HepG2 (cell line): ENCODE measurements at regions not wholly inside any gene's neighbourhood (a gene's known extent, or its start where the extent isn't known, plus 50 kb on each side); places are given as distances from the start of the nearest gene placed in this dataset.

Experiments
- ATAC-seq: fragments of 200-7000 bp; cut with Tn5 transposase; 3 replicates; pipeline ENCODE4 v1.9.1; 2020; ENCODE audit warnings: mild to moderate bottlenecking, moderate library complexity
- BruUV-seq: library from RNA; stranded (reverse); fragments of 400-500 nt; replicated peaks from 2 replicates; lab custom pipeline; 2021; lab: Mats Ljungman, UMichigan
- CTCF ChIA-PET: fragments of 300-600 bp; formaldehyde crosslinking; extraction: SDS; loops from one replicate; lab custom pipeline; 2021; ENCODE audit warnings: low total read pairs, inconsistent platforms, low intra/inter-chr PET ratio; lab: Yijun Ruan, JAX
- POLR2A ChIA-PET: fragments of 350-600 bp; sonication (Branson Sonifier 250); formaldehyde crosslinking; loops from one replicate; lab custom pipeline; 2020; ENCODE audit warnings: antibody characterized with exemption, inconsistent platforms; lab: Yijun Ruan, JAX
- DNase-seq: peaks from one replicate; pipeline ENCODE4 v3.0.0-alpha.2; 2015; ENCODE audit warnings: low spot score
- FAIRE-seq: peaks from 3 replicates; lab custom pipeline; 2011; peaks lifted over from hg19 to GRCh38; lab: Jason Lieb, UNC
- H2AFZ ChIP-seq: one replicate; pipeline ENCODE4 v1.6.1; 2011; ENCODE audit warnings: low read length, inconsistent platforms
- H3K27ac ChIP-seq: fragments of 300-600 bp; 3 replicates; pipeline ENCODE4 v1.8.0; 2011; ENCODE audit warnings: mixed run types, mild to moderate bottlenecking, mixed read lengths, low read length, inconsistent platforms; ENCODE audit not compliant: insufficient read depth; ENCODE audit errors: extremely low read length
- H3K27me3 ChIP-seq, 2 experiments: fragments of 200-600 bp in 1 of 2; 2 replicates in 1 of 2; 3 replicates in 1 of 2; pipeline versions ENCODE4 v1.6.0 to v1.8.0; 2011; ENCODE audit warnings: low read length in 2 of 2, mild to moderate bottlenecking in 2 of 2, moderate library complexity in 2 of 2, inconsistent platforms in 1 of 2; ENCODE audit not compliant: insufficient read depth in 2 of 2, control insufficient read depth in 1 of 2
- H3K36me3 ChIP-seq, 2 experiments: fragments of 200-600 bp in 1 of 2; replicated peaks in 1 of 2; 2 replicates in 1 of 2; 3 replicates in 1 of 2; pipeline versions ENCODE4 v1.5.1 to v1.8.0; 2011; ENCODE audit warnings: low read length in 2 of 2, inconsistent platforms in 1 of 2; ENCODE audit not compliant: insufficient read depth in 2 of 2, control insufficient read depth in 1 of 2
- H3K4me1 ChIP-seq: 2 replicates; pipeline ENCODE4 v1.5.1; 2012; ENCODE audit warnings: low read length, inconsistent platforms; ENCODE audit not compliant: insufficient read depth
- H3K4me2 ChIP-seq: 2 replicates; pipeline ENCODE4 v1.6.0; 2011; ENCODE audit warnings: low read depth, low read length, inconsistent platforms
- H3K4me3 ChIP-seq, 3 experiments: fragments of 200-600 bp in 1 of 3; sonication (generic), shearing (Covaris generic) in 1 of 3; replicated peaks in 1 of 3; 2 replicates each; pipeline ENCODE4 v1.5.1; 2011 to 2016; ENCODE audit warnings: low read length in 3 of 3, inconsistent platforms in 2 of 3, low read depth in 2 of 3, mild to moderate bottlenecking in 2 of 3, control low read depth in 1 of 3, mixed read lengths in 1 of 3; ENCODE audit not compliant: insufficient read depth in 1 of 3
- H3K79me2 ChIP-seq: one replicate; pipeline ENCODE4 v1.6.1; 2011; ENCODE audit warnings: low read length, inconsistent platforms; ENCODE audit not compliant: insufficient read depth
- H3K9ac ChIP-seq: 2 replicates; pipeline ENCODE4 v1.6.0; 2011; ENCODE audit warnings: mild to moderate bottlenecking, low read depth, low read length, inconsistent platforms; ENCODE audit not compliant: insufficient read depth
- H3K9me3 ChIP-seq: 2 replicates; pipeline ENCODE4 v1.5.1; 2012; ENCODE audit warnings: mild to moderate bottlenecking, low read length
- H4K20me1 ChIP-seq: 2 replicates; pipeline ENCODE4 v1.6.0; 2011; ENCODE audit warnings: inconsistent platforms, mild to moderate bottlenecking, low read length, moderate library complexity; ENCODE audit not compliant: insufficient read depth
- NFKBIZ ChIP-seq: IDR thresholded peaks from 2 replicates; pipeline ENCODE4 v1.6.1; 2018; ENCODE audit warnings: missing genetic modification reagents, missing compliant biosample characterization
- ZNF225 ChIP-seq: sonication (generic); formaldehyde crosslinking; IDR thresholded peaks from 2 replicates; pipeline ENCODE4 v1.4.0; 2020; ENCODE audit warnings: mild to moderate bottlenecking, missing genetic modification reagents
- ZNF331 ChIP-seq: sonication (generic); formaldehyde crosslinking; IDR thresholded peaks from 2 replicates; pipeline ENCODE4 v1.4.0; 2020; ENCODE audit warnings: missing genetic modification reagents
- ZNF547 ChIP-seq: sonication (generic); formaldehyde crosslinking; IDR thresholded peaks from 2 replicates; pipeline ENCODE4 v1.5.1; 2020; ENCODE audit warnings: mild to moderate bottlenecking, missing genetic modification reagents
- ZNF878 ChIP-seq: sonication (generic); formaldehyde crosslinking; IDR thresholded peaks from 2 replicates; pipeline ENCODE4 v1.8.1; 2023; ENCODE audit warnings: mild to moderate bottlenecking, missing genetic modification reagents, moderate library complexity
- WGBS: methylation state at CpG from one replicate; pipeline ENCODE4 v1.1.6; 2017; ENCODE audit warnings: low lambda C conversion rate; 5-methylcytosine and 5-hydroxymethylcytosine counted together
- in situ Hi-C: cut with HindIII; loops from 2 replicates; pipeline ENCODE4 v1.10.0; 2017; ENCODE audit warnings: low pct_unique_long_range_greater_than_20kb; ENCODE audit not compliant: extremely low pct_ligation_motif_present
- intact Hi-C: fragments of 100-400 bp; cut with micrococcal nuclease; formaldehyde crosslinking; loops from one replicate; pipeline ENCODE4 v1.10.0; 2022; ENCODE audit not compliant: unreplicated experiment
- TF ChIP-seq, protein P1 (sequence below): sonication (generic); formaldehyde crosslinking; IDR thresholded peaks from 2 replicates; pipeline ENCODE4 v1.5.0; 2020; ENCODE audit warnings: mild to moderate bottlenecking, missing genetic modification reagents, borderline replicate concordance
- TF ChIP-seq, protein P2 (sequence below): sonication (generic); formaldehyde crosslinking; IDR thresholded peaks from 2 replicates; pipeline ENCODE4 v1.5.0; 2020; ENCODE audit warnings: missing genetic modification reagents
- TF ChIP-seq, protein P3 (sequence below): IDR thresholded peaks from 2 replicates; pipeline ENCODE4 v1.6.1; 2016

DNA sequence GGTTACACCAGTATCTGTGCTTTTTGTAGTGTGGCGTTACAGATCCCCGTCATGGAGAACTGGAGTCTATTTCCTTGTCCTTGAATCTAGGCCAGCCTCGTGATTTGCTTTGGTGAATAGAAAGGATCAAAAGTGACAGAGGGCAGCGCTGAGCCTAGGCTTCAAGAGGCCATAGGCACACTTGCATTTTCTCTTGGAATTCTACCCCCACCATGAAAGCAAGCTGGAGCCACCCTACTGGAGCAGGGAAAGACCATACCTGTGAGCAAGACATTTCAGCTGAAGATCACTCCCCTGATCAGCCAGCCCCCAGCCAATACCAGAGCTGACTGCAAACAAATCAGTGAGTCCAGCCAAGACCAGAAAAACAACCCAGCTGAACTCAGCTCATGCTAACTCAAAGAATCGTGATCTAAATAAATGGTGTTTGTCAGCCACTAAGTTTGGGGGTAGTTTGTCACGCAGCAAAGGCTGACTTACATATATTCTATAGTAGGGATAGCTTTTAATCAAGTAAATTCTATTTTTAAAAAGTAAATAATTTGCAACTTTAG lies 521.9 kb upstream of the TBX3 start:
- in situ Hi-C loops: no loop called here
- POLR2A ChIA-PET: no interaction called here
- no peak for TF ChIP-seq ZNF547
- no peak for TF ChIP-seq ZNF878 (CRISPR knock-in tag)
- TF ChIP-seq ZNF225: no peak
- TF ChIP-seq, protein P1, sequence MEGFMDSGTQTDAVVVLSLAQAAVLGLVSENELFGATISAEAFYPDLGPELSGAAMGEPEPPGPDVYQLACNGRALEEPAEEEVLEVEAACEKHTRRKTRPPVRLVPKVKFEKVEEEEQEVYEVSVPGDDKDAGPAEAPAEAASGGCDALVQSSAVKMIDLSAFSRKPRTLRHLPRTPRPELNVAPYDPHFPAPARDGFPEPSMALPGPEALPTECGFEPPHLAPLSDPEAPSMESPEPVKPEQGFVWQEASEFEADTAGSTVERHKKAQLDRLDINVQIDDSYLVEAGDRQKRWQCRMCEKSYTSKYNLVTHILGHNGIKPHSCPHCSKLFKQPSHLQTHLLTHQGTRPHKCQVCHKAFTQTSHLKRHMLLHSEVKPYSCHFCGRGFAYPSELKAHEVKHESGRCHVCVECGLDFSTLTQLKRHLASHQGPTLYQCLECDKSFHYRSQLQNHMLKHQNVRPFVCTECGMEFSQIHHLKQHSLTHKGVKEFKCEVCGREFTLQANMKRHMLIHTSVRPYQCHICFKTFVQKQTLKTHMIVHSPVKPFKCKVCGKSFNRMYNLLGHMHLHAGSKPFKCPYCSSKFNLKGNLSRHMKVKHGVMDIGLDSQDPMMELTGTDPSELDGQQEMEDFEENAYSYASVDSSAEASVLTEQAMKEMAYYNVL (CRISPR knock-in tag): no peak
- no peak for TF ChIP-seq NFKBIZ (CRISPR knock-in tag)
- TF ChIP-seq, protein P2, sequence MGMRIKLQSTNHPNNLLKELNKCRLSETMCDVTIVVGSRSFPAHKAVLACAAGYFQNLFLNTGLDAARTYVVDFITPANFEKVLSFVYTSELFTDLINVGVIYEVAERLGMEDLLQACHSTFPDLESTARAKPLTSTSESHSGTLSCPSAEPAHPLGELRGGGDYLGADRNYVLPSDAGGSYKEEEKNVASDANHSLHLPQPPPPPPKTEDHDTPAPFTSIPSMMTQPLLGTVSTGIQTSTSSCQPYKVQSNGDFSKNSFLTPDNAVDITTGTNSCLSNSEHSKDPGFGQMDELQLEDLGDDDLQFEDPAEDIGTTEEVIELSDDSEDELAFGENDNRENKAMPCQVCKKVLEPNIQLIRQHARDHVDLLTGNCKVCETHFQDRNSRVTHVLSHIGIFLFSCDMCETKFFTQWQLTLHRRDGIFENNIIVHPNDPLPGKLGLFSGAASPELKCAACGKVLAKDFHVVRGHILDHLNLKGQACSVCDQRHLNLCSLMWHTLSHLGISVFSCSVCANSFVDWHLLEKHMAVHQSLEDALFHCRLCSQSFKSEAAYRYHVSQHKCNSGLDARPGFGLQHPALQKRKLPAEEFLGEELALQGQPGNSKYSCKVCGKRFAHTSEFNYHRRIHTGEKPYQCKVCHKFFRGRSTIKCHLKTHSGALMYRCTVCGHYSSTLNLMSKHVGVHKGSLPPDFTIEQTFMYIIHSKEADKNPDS (CRISPR knock-in tag): no peak
- TF ChIP-seq, protein P3, sequence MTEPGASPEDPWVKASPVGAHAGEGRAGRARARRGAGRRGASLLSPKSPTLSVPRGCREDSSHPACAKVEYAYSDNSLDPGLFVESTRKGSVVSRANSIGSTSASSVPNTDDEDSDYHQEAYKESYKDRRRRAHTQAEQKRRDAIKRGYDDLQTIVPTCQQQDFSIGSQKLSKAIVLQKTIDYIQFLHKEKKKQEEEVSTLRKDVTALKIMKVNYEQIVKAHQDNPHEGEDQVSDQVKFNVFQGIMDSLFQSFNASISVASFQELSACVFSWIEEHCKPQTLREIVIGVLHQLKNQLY (CRISPR knock-in tag): no peak
- peak; percentile 58; the same call in 1 of the 2 replicates for TF ChIP-seq ZNF331 (CRISPR knock-in tag)
- Histone ChIP-seq H3K27ac (no peak overlapping the region), H3K4me1 (no peaks in the 10 kb centered on the region), H3K4me2 (no peak overlapping the region), H3K27me3 (peaks cover 0 to 18% of the 10 kb centered on the region in 2 experiments; a peak in 2 of 5 replicates), H4K20me1 (no peaks in the 10 kb centered on the region), H3K36me3 (no peaks in the 10 kb centered on the region), H3K9ac (no peak overlapping the region), H2AFZ (no peak overlapping the region), H3K9me3 (no peaks in the 10 kb centered on the region), H3K4me3 (no peak overlapping the region), H3K79me2 (no peaks in the 10 kb centered on the region)
- no peak for DNase-seq
- no TSS peak for BruUV-seq
- WGBS: 33% methylated on average over 6 of the region's 6 CpGs
- no peak for FAIRE-seq
- intact Hi-C loops: no loop called here
- no peak for ATAC-seq
- CTCF ChIA-PET: no interaction called here
